Parathyroid adenoma (tissue), 2 donors: ENCODE measurements at regions not wholly inside any gene's neighbourhood (a gene's known extent, or its start where the extent isn't known, plus 50 kb on each side); places are given as distances from the start of the nearest gene placed in this dataset.

Experiments
- H2AFZ ChIP-seq: fragments of 300-600 bp; sonication (generic); one replicate; pipeline ENCODE4 v1.7.0; 2017; ENCODE audit warnings: antibody characterized with exemption, mild to moderate bottlenecking
- H3K27ac ChIP-seq: fragments of 300-600 bp; sonication (generic); one replicate; pipeline ENCODE4 v1.7.0; 2017
- H3K27me3 ChIP-seq: fragments of 300-600 bp; sonication (generic); one replicate; pipeline ENCODE4 v1.7.0; 2017; ENCODE audit warnings: low read length; ENCODE audit not compliant: control insufficient read depth, insufficient read depth
- H3K36me3 ChIP-seq: fragments of 300-600 bp; sonication (generic); one replicate; pipeline ENCODE4 v1.7.0; 2017; ENCODE audit warnings: low read length; ENCODE audit not compliant: control insufficient read depth, insufficient read depth
- H3K4me1 ChIP-seq: fragments of 300-600 bp; sonication (generic); one replicate; pipeline ENCODE4 v1.7.0; 2017; ENCODE audit warnings: control low read depth
- H3K4me2 ChIP-seq: fragments of 300-600 bp; sonication (generic); one replicate; pipeline ENCODE4 v1.7.0; 2017; ENCODE audit warnings: low read length
- H3K4me3 ChIP-seq: fragments of 300-600 bp; sonication (generic); one replicate; pipeline ENCODE4 v1.7.0; 2017; ENCODE audit warnings: low read depth, low read length
- H3K79me2 ChIP-seq: fragments of 300-600 bp; sonication (generic); one replicate; pipeline ENCODE4 v1.7.0; 2017; ENCODE audit warnings: control low read depth
- H3K9ac ChIP-seq: fragments of 300-600 bp; sonication (generic); one replicate; pipeline ENCODE4 v1.7.0; 2017; ENCODE audit warnings: mild to moderate bottlenecking
- H3K9me3 ChIP-seq: fragments of 300-600 bp; sonication (generic); one replicate; pipeline ENCODE4 v1.7.0; 2017; ENCODE audit warnings: low read length; ENCODE audit not compliant: control insufficient read depth
- CTCF ChIP-seq: fragments of 300-600 bp; sonication (generic); IDR thresholded peaks from one replicate; pipeline ENCODE4 v1.7.0; 2017; ENCODE audit warnings: antibody characterized with exemption, mild to moderate bottlenecking
- donor health status: primary hyperparathyroidism.

- no peak for TF ChIP-seq CTCF
- no peaks in the 10 kb centered on the region for H3K9me3 ChIP-seq
- H3K4me3 ChIP-seq, result no peak overlapping the region
Observed at GRCh38 chr15:95501865-95502264, 828.6 kb upstream of the NR2F2 start.

GRCh38 chr15:95503107-95503506 is 827.4 kb upstream of the NR2F2 start:
- no peaks in the 10 kb centered on the region for H3K27me3 ChIP-seq
- H3K4me1 ChIP-seq, result no peaks in the 10 kb centered on the region
- H3K4me2 ChIP-seq, result no peak overlapping the region
- no peak for TF ChIP-seq CTCF
- H3K36me3 ChIP-seq, result no peaks in the 10 kb centered on the region
- no peak overlapping the region for H2AFZ ChIP-seq
- no peak overlapping the region for H3K27ac ChIP-seq
- no peaks in the 10 kb centered on the region for H3K79me2 ChIP-seq
- H3K9me3 ChIP-seq, result no peaks in the 10 kb centered on the region
- H3K9ac ChIP-seq, result no peak overlapping the region
- H3K4me3 ChIP-seq, result no peak overlapping the region

More at GRCh38 chr15:95501865-95502264, 828.6 kb upstream of the NR2F2 start:
- Histone ChIP-seq H3K4me1 (no peaks in the 10 kb centered on the region), H3K79me2 (no peaks in the 10 kb centered on the region), H3K27me3 (no peaks in the 10 kb centered on the region), H3K4me2 (no peak overlapping the region), H3K9ac (no peak overlapping the region), H2AFZ (no peak overlapping the region), H3K36me3 (no peaks in the 10 kb centered on the region), H3K27ac (no peak overlapping the region)

GRCh38 chr15:95503640-95504225 is 826.8 kb upstream of the NR2F2 start:
- H3K4me1 ChIP-seq, result no peaks in the 10 kb centered on the region
- H3K9ac ChIP-seq, result no peak overlapping the region
- H3K27me3 ChIP-seq, result no peaks in the 10 kb centered on the region
- no peak overlapping the region for H3K27ac ChIP-seq
- TF ChIP-seq CTCF, result no peak
- H3K4me2 ChIP-seq, result no peak overlapping the region
- no peak overlapping the region for H3K4me3 ChIP-seq
- H3K79me2 ChIP-seq, result no peaks in the 10 kb centered on the region
- no peaks in the 10 kb centered on the region for H3K36me3 ChIP-seq
- H2AFZ ChIP-seq, result no peak overlapping the region
- no peaks in the 10 kb centered on the region for H3K9me3 ChIP-seq

GRCh38 chr15:95511671-95512070 is 818.8 kb upstream of the NR2F2 start:
- H3K9me3 ChIP-seq, result no peaks in the 10 kb centered on the region
- no peak overlapping the region for H2AFZ ChIP-seq
- H3K4me1 ChIP-seq, result no peaks in the 10 kb centered on the region
- no peak for TF ChIP-seq CTCF
- no peaks in the 10 kb centered on the region for H3K36me3 ChIP-seq
- no peaks in the 10 kb centered on the region for H3K27me3 ChIP-seq
- H3K27ac ChIP-seq, result no peak overlapping the region
- H3K4me3 ChIP-seq, result no peak overlapping the region
- H3K79me2 ChIP-seq, result no peaks in the 10 kb centered on the region
- H3K9ac ChIP-seq, result no peak overlapping the region
- no peak overlapping the region for H3K4me2 ChIP-seq

GRCh38 chr15:95512906-95513305 is 817.6 kb upstream of the NR2F2 start:
- Histone ChIP-seq H3K4me2 (no peak overlapping the region), H3K4me3 (no peak overlapping the region), H3K9ac (no peak overlapping the region), H3K79me2 (no peaks in the 10 kb centered on the region), H3K27me3 (no peaks in the 10 kb centered on the region), H2AFZ (no peak overlapping the region), H3K4me1 (no peaks in the 10 kb centered on the region), H3K27ac (no peak overlapping the region), H3K9me3 (no peaks in the 10 kb centered on the region), H3K36me3 (no peaks in the 10 kb centered on the region)
- TF ChIP-seq CTCF, result no peak
